ENCODE measurements at regions not wholly inside any gene's neighbourhood (a gene's known extent, or its start where the extent isn't known, plus 50 kb on each side); places are given as distances from the start of the nearest gene placed in this dataset.
A peak's percentile ranks its signal among the peaks of the same experiment; 100 is the strongest.

DNA sequence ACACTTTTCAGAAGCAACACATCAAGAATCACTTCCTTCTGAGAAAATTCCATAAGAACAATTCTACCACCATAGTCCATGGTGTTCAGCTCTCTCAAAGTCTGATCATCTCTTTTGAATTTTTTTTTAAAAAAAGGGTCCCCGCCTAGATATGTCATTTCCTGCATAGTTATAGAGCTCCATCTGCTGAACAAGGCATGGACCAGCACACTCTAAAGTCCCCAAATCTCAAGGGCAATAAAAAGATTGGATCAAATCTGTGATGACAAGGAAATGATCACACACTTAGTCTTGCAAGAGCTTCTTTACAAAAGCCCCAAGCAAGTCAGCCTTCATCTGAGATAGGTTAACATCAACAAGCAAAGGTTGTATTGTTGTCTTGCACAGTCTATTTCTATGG is 100.7 kb upstream of the STMND1 start:
- no peak for DNase-seq
- CTCF ChIA-PET, result no interaction called here

DNA sequence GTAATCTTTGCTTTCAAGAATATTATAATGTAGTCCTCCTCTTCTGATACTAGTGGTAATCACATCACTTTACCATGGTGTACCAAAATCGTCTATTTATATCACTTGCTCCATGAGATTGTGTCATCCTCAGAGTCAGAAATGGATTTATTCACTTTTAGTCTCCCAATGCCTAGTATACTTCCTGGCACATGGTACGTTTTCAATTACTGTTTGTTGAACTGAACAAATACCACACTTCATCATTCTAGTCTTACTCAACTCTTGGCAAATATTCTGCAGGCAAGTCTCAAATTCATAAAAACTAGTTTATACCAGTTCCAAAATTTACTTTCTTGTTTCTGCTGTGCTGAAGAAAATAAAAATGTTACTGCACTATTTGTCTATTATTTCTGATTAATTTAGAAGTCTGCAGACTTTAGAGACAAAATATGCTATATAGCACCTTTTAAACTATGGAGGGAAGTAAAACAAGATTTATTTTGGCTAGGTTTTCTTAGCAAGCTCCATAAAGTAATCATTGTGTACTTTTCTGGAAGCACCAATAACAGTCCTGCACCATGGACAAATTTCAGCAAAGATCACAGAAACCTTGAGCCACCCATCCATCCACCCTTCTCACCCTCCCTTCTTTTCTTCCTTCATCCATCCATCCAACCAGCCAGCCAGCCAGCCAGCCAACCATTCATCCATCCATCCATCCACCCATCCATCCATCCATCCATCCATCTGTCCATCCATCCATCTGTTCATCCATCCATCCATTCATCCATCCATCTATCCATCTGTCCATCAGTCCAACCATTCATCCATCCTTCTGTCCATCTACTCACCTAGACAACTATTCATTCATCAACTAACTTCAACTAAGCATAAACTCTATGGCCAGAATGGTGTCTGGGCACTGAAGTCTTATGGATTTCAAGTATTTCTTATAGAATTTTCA is 102.1 kb upstream of the STMND1 start:
- H3K4me2 ChIP-seq, result peak overlapping the region; percentile 36; the same call in 1 of the 2 replicates
- H3K4me3 ChIP-seq (ENCODE audit: low read depth in 2 of 2, low read length in 1 of 2), result no peak overlapping the region
- H3F3A ChIP-seq (replicated peaks; ENCODE audit: insufficient read depth), result no peaks in the 10 kb centered on the region
- no peaks in the 10 kb centered on the region for H3K27me3 ChIP-seq (ENCODE audit: insufficient read depth)
- peak overlapping the region; percentile 66 to 72; a peak in 3 of 4 replicates for H3K27ac ChIP-seq (ENCODE audit: low read depth in 2 of 2, low read length in 1 of 2)
- no peaks in the 10 kb centered on the region for H3K9me3 ChIP-seq
- H2AFZ ChIP-seq (ENCODE audit: low read depth), result no peak overlapping the region
- no peak overlapping the region for H3K9ac ChIP-seq
- H3K79me2 ChIP-seq (ENCODE audit: insufficient read depth), result no peaks in the 10 kb centered on the region
- H3K4me1 ChIP-seq (ENCODE audit: control insufficient read depth in 1 of 2, insufficient read depth in 2 of 2, low read depth in 1 of 2, low read length in 1 of 2), result peaks cover 4 to 5% of the 10 kb centered on the region in 2 experiments; a peak in 3 of 4 replicates
- ChIA-PET POLR2A (no interaction called here), CTCF (no interaction called here)
- no peaks in the 10 kb centered on the region for H3K9me2 ChIP-seq
- H3K36me3 ChIP-seq (replicated peaks in 1 of 2; ENCODE audit: control insufficient read depth in 1 of 2, insufficient read depth in 2 of 2, low read length in 1 of 2), result no peaks in the 10 kb centered on the region
- WGBS (ENCODE audit: low lambda C conversion rate), result 14% methylated on average over 2 of the region's 2 CpGs
- DNase-seq, result no peak
- no peaks in the 10 kb centered on the region for H4K20me1 ChIP-seq (ENCODE audit: insufficient read depth)
- no peak for TF ChIP-seq CHD2 (IDR thresholded peaks at IDR 0.05; ENCODE audit: low read length, partially characterized antibody)
- TF ChIP-seq, protein P1, sequence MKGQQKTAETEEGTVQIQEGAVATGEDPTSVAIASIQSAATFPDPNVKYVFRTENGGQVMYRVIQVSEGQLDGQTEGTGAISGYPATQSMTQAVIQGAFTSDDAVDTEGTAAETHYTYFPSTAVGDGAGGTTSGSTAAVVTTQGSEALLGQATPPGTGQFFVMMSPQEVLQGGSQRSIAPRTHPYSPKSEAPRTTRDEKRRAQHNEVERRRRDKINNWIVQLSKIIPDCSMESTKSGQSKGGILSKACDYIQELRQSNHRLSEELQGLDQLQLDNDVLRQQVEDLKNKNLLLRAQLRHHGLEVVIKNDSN (IDR thresholded peaks at IDR 0.05; ENCODE audit: borderline replicate concordance, low read depth), result no peak; the same call in 1 of the 2 replicates
- TF ChIP-seq TAF1 (IDR thresholded peaks at IDR 0.05; ENCODE audit: borderline replicate concordance, low read depth, low read length), result no peak
- TF ChIP-seq, protein P2, sequence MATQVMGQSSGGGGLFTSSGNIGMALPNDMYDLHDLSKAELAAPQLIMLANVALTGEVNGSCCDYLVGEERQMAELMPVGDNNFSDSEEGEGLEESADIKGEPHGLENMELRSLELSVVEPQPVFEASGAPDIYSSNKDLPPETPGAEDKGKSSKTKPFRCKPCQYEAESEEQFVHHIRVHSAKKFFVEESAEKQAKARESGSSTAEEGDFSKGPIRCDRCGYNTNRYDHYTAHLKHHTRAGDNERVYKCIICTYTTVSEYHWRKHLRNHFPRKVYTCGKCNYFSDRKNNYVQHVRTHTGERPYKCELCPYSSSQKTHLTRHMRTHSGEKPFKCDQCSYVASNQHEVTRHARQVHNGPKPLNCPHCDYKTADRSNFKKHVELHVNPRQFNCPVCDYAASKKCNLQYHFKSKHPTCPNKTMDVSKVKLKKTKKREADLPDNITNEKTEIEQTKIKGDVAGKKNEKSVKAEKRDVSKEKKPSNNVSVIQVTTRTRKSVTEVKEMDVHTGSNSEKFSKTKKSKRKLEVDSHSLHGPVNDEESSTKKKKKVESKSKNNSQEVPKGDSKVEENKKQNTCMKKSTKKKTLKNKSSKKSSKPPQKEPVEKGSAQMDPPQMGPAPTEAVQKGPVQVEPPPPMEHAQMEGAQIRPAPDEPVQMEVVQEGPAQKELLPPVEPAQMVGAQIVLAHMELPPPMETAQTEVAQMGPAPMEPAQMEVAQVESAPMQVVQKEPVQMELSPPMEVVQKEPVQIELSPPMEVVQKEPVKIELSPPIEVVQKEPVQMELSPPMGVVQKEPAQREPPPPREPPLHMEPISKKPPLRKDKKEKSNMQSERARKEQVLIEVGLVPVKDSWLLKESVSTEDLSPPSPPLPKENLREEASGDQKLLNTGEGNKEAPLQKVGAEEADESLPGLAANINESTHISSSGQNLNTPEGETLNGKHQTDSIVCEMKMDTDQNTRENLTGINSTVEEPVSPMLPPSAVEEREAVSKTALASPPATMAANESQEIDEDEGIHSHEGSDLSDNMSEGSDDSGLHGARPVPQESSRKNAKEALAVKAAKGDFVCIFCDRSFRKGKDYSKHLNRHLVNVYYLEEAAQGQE (IDR thresholded peaks at IDR 0.05; ENCODE audit: low read depth, low read length), result no peak
- no peak for TF ChIP-seq SMC3 (IDR thresholded peaks at IDR 0.05; ENCODE audit: low read depth, low read length)
- TF ChIP-seq MEF2A (IDR thresholded peaks at IDR 0.05; ENCODE audit: borderline replicate concordance, low read depth), result no peak; the same call in 1 of the 2 replicates
- TF ChIP-seq, protein P3, sequence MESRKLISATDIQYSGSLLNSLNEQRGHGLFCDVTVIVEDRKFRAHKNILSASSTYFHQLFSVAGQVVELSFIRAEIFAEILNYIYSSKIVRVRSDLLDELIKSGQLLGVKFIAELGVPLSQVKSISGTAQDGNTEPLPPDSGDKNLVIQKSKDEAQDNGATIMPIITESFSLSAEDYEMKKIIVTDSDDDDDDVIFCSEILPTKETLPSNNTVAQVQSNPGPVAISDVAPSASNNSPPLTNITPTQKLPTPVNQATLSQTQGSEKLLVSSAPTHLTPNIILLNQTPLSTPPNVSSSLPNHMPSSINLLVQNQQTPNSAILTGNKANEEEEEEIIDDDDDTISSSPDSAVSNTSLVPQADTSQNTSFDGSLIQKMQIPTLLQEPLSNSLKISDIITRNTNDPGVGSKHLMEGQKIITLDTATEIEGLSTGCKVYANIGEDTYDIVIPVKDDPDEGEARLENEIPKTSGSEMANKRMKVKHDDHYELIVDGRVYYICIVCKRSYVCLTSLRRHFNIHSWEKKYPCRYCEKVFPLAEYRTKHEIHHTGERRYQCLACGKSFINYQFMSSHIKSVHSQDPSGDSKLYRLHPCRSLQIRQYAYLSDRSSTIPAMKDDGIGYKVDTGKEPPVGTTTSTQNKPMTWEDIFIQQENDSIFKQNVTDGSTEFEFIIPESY (IDR thresholded peaks at IDR 0.05; ENCODE audit: borderline replicate concordance, low read depth), result no peak
- no peak for TF ChIP-seq SIN3A (IDR thresholded peaks at IDR 0.05; ENCODE audit: borderline replicate concordance, low read depth, low read length)

More for the DNA sequence above, 100.7 kb upstream of the STMND1 start:
- WGBS (ENCODE audit: low lambda C conversion rate), result 82% methylated on average over 1 of the region's 1 CpG
- Histone ChIP-seq H4K20me1 (ENCODE audit: insufficient read depth) (no peaks in the 10 kb centered on the region), H3K4me3 (ENCODE audit: low read depth in 2 of 2, low read length in 1 of 2) (no peak overlapping the region), H3K4me2 (no peak overlapping the region), H3F3A (replicated peaks; ENCODE audit: insufficient read depth) (no peaks in the 10 kb centered on the region), H3K27ac (ENCODE audit: low read depth in 2 of 2, low read length in 1 of 2) (no peak overlapping the region), H3K9ac (no peak overlapping the region), H2AFZ (ENCODE audit: low read depth) (no peak overlapping the region), H3K27me3 (ENCODE audit: insufficient read depth) (no peaks in the 10 kb centered on the region), H3K9me2 (no peaks in the 10 kb centered on the region), H3K79me2 (ENCODE audit: insufficient read depth) (no peaks in the 10 kb centered on the region), H3K36me3 (replicated peaks in 1 of 2; ENCODE audit: control insufficient read depth in 1 of 2, insufficient read depth in 2 of 2, low read length in 1 of 2) (no peaks in the 10 kb centered on the region), H3K4me1 (ENCODE audit: control insufficient read depth in 1 of 2, insufficient read depth in 2 of 2, low read depth in 1 of 2, low read length in 1 of 2) (peaks cover 4 to 5% of the 10 kb centered on the region in 2 experiments; a peak in 3 of 4 replicates), H3K9me3 (no peaks in the 10 kb centered on the region)
- TF ChIP-seq SMC3 (IDR thresholded peaks at IDR 0.05; ENCODE audit: low read depth, low read length) (peak; percentile 21; the same call in 1 of the 2 replicates), RAD21 (IDR thresholded peaks at IDR 0.05; ENCODE audit: low read length) (peak; percentile 26)
- TF ChIP-seq, protein P4, sequence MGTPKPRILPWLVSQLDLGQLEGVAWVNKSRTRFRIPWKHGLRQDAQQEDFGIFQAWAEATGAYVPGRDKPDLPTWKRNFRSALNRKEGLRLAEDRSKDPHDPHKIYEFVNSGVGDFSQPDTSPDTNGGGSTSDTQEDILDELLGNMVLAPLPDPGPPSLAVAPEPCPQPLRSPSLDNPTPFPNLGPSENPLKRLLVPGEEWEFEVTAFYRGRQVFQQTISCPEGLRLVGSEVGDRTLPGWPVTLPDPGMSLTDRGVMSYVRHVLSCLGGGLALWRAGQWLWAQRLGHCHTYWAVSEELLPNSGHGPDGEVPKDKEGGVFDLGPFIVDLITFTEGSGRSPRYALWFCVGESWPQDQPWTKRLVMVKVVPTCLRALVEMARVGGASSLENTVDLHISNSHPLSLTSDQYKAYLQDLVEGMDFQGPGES (IDR thresholded peaks at IDR 0.05; ENCODE audit: low read depth, low read length), result no peak
- TF ChIP-seq, protein P5, sequence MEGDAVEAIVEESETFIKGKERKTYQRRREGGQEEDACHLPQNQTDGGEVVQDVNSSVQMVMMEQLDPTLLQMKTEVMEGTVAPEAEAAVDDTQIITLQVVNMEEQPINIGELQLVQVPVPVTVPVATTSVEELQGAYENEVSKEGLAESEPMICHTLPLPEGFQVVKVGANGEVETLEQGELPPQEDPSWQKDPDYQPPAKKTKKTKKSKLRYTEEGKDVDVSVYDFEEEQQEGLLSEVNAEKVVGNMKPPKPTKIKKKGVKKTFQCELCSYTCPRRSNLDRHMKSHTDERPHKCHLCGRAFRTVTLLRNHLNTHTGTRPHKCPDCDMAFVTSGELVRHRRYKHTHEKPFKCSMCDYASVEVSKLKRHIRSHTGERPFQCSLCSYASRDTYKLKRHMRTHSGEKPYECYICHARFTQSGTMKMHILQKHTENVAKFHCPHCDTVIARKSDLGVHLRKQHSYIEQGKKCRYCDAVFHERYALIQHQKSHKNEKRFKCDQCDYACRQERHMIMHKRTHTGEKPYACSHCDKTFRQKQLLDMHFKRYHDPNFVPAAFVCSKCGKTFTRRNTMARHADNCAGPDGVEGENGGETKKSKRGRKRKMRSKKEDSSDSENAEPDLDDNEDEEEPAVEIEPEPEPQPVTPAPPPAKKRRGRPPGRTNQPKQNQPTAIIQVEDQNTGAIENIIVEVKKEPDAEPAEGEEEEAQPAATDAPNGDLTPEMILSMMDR (IDR thresholded peaks at IDR 0.05), result peak; percentile 50
- POLR2A ChIA-PET, result no interaction called here
